HG03469 (cell line): ENCODE measurements at regions not wholly inside any gene's neighbourhood (a gene's known extent, or its start where the extent isn't known, plus 50 kb on each side); places are given as distances from the start of the nearest gene placed in this dataset.

Experiments used
- ATAC-seq: cut with Tn5 transposase; IDR thresholded peaks from one replicate; pipeline ENCODE4 v1.9.1; 2021; ENCODE audit warnings: mild to moderate bottlenecking, moderate library complexity, moderate number of reproducible peaks; ENCODE audit not compliant: unreplicated experiment

DNA sequence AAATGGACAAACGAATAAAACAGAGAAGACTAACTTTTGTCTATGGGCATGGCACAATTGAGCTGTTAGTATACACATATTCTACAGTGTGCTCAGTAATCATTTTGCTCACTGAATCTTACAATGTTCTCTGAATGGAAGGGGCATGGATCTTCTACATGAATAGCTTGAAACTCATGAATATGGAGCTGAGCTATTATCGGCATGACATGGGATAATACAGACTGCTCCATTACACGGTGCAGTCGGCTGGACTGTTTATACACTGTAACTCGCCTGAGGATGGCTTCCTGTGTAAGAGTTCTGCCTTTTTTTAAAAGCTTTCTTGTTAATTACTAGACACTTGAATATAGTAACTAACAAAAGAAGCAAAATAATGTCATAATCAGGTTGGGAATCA is 368.5 kb upstream of the MAD2L1 start:
- ATAC-seq, result no peak

- ATAC-seq, result no peak
These were observed 368.1 kb upstream of the MAD2L1 start for GRCh38 chr4:120434756-120435155.

DNA sequence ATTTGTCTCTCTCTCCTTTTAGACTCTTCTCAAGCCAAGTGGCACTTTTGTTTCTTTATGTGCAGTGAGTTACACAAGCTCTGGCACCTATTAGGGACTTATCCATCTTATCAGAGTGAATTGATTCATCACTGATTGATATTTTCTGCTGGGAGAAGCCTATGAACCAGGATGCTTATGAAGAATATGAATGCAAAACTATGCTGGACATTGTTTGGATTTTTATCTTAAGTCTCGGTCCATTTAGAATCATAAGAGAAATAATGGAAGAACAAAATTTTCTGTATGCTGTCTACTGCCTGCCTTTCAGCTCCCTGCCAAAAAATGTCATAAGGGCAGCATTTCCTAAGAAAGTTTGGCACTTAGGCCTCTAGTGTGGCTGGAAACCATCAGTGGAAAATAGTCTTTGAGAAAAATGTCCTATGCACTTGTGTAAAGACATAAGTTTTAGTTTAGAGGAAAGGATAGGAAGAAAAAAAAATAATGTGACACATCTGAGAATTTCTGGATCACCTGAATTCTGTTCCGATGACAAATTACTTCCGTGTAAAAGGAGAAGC is 365.7 kb upstream of the MAD2L1 start:
- no peak for ATAC-seq

GRCh38 chr4:120431180-120431579 is 364.5 kb upstream of the MAD2L1 start:
- no peak for ATAC-seq

GRCh38 chr4:120418146-120418545 is 351.5 kb upstream of the MAD2L1 start:
- no peak for ATAC-seq

GRCh38 chr4:120415896-120416295 is 349.2 kb upstream of the MAD2L1 start:
- ATAC-seq, result no peak

- ATAC-seq, result no peak
These were observed 340.3 kb upstream of the MAD2L1 start for GRCh38 chr4:120406960-120407359.

DNA sequence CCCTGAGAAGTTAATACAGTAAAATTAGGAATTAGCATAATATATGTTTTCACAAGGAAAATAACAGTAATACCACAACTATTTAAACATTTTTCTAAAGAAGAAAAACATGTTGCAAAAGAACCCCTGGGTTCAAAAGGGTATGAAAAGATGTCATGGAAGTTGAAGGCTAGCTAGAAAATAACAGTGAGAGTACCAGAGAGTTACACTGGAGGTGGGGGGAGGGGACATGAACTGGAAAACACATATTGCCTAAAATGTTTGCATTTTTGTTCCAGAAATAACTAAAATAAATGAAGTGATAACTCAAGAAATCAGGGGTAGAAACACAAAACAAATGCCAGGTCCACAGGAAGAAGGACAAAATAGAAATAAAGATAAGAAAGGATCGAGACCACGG is 336.6 kb upstream of the MAD2L1 start:
- ATAC-seq, result no peak

DNA sequence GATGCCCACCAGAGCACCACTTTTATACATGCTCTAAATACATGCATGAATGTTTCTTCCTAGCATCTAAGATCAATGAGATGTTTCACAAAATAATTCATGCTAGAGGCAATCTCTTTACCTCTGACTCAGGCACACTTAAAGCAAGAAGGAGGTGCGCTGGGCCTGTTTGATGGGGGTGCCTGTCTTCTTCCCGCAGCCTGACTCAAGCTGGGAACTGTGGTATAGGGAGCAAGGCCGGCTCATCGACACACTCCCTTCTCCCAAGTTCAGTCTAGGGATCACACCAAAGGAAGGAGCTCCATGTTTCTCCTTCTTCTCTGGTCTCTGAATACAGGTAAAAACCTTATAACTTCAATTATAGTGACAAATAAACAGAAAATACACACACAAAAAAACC is 333.8 kb upstream of the MAD2L1 start:
- ATAC-seq, result no peak

- ATAC-seq, result no peak
These were observed 333.2 kb upstream of the MAD2L1 start for GRCh38 chr4:120399826-120400225.

GRCh38 chr4:120395746-120396145 is 329.1 kb upstream of the MAD2L1 start:
- ATAC-seq, result no peak

DNA sequence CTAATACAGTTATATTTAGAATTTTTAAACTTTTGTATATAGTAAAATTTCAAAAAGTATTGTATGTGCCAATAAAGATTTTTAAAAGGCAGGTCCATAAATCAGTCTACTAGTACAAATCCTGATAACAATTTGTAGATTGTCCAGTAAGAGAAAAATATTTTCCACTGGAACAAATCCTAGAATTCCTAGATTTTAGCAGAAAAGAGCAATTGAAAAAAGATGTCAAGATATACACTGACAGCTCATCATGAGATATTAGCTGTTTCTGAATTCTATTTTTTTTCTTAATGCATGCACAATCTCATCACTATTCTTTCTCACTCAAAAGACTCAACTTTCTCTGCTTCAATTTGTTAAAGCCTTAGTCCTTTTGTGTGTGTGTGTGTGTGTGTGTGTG is 289.2 kb upstream of the MAD2L1 start:
- no peak for ATAC-seq

- no peak for ATAC-seq
These were observed 287.7 kb upstream of the MAD2L1 start for GRCh38 chr4:120354381-120354780.

DNA sequence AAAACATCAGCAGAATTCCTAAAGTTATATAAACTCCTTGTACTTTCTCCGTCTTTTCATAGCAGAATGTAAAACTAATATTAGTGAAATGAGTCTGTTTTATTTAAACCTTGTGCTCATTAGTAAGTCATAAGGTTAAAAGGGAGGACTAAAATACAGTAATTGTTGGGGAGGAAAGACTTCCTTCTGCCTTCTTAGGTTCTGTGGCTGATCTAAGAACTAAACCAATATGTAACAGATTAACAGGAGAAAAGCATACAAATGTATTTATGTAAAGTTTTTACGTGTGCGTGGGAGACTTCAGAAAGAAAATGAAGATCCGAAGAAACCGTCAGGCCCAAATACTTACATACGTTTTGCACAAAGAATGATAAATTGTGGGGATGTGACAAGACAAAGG is 286.6 kb upstream of the MAD2L1 start:
- no peak for ATAC-seq

- ATAC-seq, result no peak
These were observed 286.1 kb upstream of the MAD2L1 start for GRCh38 chr4:120352739-120353138.

DNA sequence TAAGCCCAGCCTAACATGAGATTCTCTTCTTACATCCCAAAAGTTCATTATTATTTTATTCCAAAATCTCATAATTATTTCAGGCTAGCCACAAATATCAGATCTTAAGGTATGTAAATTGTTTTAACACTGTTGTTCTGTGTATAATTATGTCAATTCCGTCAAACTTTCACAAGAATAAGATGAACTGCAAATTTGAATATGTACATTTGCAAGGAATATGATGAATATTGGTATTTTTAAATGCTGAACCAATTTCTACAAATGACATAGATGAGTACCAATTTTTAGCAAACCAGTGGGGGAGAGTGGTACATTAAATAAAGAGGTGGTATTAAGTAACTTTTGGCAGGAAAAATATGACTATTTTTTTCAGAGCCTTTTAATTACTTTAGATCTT is 282.3 kb upstream of the MAD2L1 start:
- no peak for ATAC-seq

- ATAC-seq, result no peak
These were observed 281.9 kb upstream of the MAD2L1 start for GRCh38 chr4:120348521-120348920.

DNA sequence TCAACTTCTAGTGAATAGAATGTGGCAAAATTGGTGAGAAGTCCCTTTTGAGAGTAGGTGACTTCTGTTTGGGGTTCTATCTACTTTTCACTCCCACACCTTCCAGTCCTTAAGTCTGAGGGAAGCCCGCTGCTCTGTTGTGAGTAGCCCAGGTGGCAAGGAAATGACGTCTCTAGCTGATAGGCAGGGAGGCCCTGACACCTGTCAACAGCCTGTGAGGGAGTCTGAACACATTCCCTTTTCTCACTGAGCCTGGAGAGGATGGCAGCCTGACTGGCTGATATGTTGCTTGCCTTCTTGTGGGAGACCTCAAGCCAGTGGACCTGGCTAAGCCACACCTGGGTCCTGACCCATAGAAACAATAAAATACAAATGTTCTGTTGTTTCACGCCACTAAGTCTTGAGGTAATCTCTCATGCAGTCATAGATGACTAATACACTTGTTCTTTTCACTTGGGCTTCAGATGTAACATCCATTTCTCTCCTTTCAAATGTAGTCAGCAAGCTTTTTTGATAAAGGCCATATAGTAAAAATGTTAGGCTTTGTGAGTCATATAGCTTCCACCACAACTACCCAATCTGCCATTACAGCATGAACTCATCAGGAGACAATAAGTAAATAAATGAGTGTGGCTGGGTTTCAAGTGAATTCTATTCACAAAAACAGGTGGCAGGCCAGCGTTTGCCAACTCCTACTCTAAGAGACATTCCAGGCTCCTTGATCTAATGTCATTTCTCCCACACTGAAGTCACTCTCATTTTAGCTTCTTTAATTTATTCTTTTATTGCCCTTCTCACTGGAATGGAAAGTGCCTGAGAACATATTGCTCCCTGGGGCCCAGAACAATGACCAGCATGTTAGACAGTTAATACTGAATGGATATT is 265.1 kb upstream of the MAD2L1 start:
- ATAC-seq, result no peak

DNA sequence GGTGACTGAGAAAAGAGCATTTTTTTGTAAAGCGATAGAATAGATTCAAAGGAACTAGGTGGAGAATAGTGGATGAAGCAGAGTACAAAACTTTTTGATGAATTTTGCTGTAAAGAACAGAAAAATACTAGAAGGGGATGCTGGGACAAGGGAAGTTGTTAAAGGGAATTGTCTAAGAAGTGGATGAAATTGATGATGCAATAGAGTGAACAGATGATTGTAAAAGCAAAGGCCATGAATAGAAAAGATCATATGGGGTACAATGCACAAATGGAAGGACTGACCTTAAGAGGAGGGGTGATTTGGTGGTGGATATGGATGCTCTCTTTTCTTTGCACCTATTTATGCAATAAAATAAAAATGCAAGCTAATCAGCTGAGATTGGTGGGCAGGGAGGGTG is 262.7 kb upstream of the MAD2L1 start:
- ATAC-seq, result no peak

GRCh38 chr4:120327276-120327675 is 260.6 kb upstream of the MAD2L1 start:
- no peak for ATAC-seq

GRCh38 chr4:120319046-120319767 is 252.6 kb upstream of the MAD2L1 start:
- no peak for ATAC-seq
